Loucy (cell line): ENCODE measurements at regions not wholly inside any gene's neighbourhood (a gene's known extent, or its start where the extent isn't known, plus 50 kb on each side); places are given as distances from the start of the nearest gene placed in this dataset.
"Not testable (repeated sequence)": the region's sequence is repeated elsewhere in the genome, so short reads cannot be mapped to it uniquely, and the experiment has no call there.

Source experiments
- H2AFZ ChIP-seq: fragments of 200-600 bp; sonication (generic); 2 replicates; pipeline ENCODE4 v1.6.0; 2016; ENCODE audit warnings: antibody characterized with exemption, mild to moderate bottlenecking, low read length, moderate library complexity
- H3F3A ChIP-seq: fragments of 200-600 bp; 2 replicates; pipeline ENCODE4 v1.6.0; 2016; ENCODE audit warnings: antibody characterized with exemption, low read depth, mild to moderate bottlenecking
- H3K27me3 ChIP-seq: fragments of 200-600 bp; sonication (generic); 2 replicates; pipeline ENCODE4 v1.6.1; 2014; ENCODE audit warnings: low read length, mild to moderate bottlenecking; ENCODE audit not compliant: insufficient read depth, poor library complexity, severe bottlenecking
- H3K36me3 ChIP-seq: fragments of 200-600 bp; sonication (generic); 2 replicates; pipeline ENCODE4 v1.6.1; 2016; ENCODE audit warnings: low read length; ENCODE audit not compliant: insufficient read depth
- H3K4me1 ChIP-seq: fragments of 200-600 bp; sonication (generic); 2 replicates; pipeline ENCODE4 v1.5.1; 2014; ENCODE audit warnings: low read length, mild to moderate bottlenecking; ENCODE audit not compliant: insufficient read depth, poor library complexity, severe bottlenecking
- H3K4me2 ChIP-seq: fragments of 200-600 bp; sonication (generic); 2 replicates; pipeline ENCODE4 v1.6.0; 2014; ENCODE audit warnings: antibody characterized with exemption, low read length, low read depth, mild to moderate bottlenecking; ENCODE audit not compliant: poor library complexity, severe bottlenecking
- H3K4me3 ChIP-seq: fragments of 200-600 bp; sonication (generic); 2 replicates; pipeline ENCODE4 v1.5.1; 2014; ENCODE audit warnings: low read length, mild to moderate bottlenecking, mixed read lengths; ENCODE audit not compliant: poor library complexity, severe bottlenecking
- H3K79me2 ChIP-seq: fragments of 200-600 bp; sonication (generic); 2 replicates; pipeline ENCODE4 v1.6.1; 2014; ENCODE audit warnings: low read length; ENCODE audit not compliant: insufficient read depth
- H3K9ac ChIP-seq: fragments of 200-600 bp; sonication (generic); 2 replicates; pipeline ENCODE4 v1.6.0; 2014; ENCODE audit warnings: mild to moderate bottlenecking, low read depth, low read length, moderate library complexity; ENCODE audit not compliant: poor library complexity, severe bottlenecking
- H3K9me2 ChIP-seq: fragments of 200-600 bp; sonication (generic); replicated peaks from 2 replicates; pipeline ENCODE4 v1.6.1; 2016; ENCODE audit warnings: low read depth, low read length, mixed read lengths
- H3K9me3 ChIP-seq: fragments of 200-600 bp; sonication (generic); 2 replicates; pipeline ENCODE4 v1.6.1; 2014; ENCODE audit warnings: mild to moderate bottlenecking, antibody characterized with exemption, low read length, low read depth; ENCODE audit not compliant: insufficient read depth
- H4K20me1 ChIP-seq: fragments of 200-600 bp; sonication (generic); 2 replicates; pipeline ENCODE4 v1.6.0; 2014; ENCODE audit warnings: antibody characterized with exemption, low read length, mild to moderate bottlenecking; ENCODE audit not compliant: insufficient read depth, poor library complexity, severe bottlenecking
- EZH2phosphoT487 ChIP-seq: fragments of 200-600 bp; IDR thresholded peaks from 2 replicates; pipeline ENCODE4 v1.6.1; 2018; ENCODE audit warnings: antibody characterized with exemption, mild to moderate bottlenecking, moderate library complexity, borderline replicate concordance
- TF ChIP-seq, protein P1 (sequence below): fragments of 200-600 bp; sonication (generic); conservative IDR thresholded peaks from 2 replicates; pipeline ENCODE4 v1.5.1; 2014; ENCODE audit warnings: mild to moderate bottlenecking, antibody characterized with exemption, low read length

GRCh38 chr15:44870125-44870524, 86.4 kb upstream of the TERB2 start:
- not testable (repeated sequence) for H3K9ac ChIP-seq, H3K9me3 ChIP-seq, H4K20me1 ChIP-seq, H3F3A ChIP-seq, H3K36me3 ChIP-seq, H3K4me3 ChIP-seq, H3K4me2 ChIP-seq, H3K79me2 ChIP-seq, H3K4me1 ChIP-seq, H3K9me2 ChIP-seq, H2AFZ ChIP-seq, H3K27me3 ChIP-seq

- Histone ChIP-seq H2AFZ (no peak overlapping the region), H3K36me3 (no peaks in the 10 kb centered on the region), H3F3A (no peaks in the 10 kb centered on the region), H3K9ac (no peak overlapping the region), H3K4me2 (no peak overlapping the region), H3K79me2 (no peaks in the 10 kb centered on the region), H3K4me3 (no peak overlapping the region), H4K20me1 (no peaks in the 10 kb centered on the region), H3K9me2 (no peaks in the 10 kb centered on the region), H3K27me3 (no peaks in the 10 kb centered on the region), H3K4me1 (no peaks in the 10 kb centered on the region), H3K9me3 (peaks cover 9% of the 10 kb centered on the region; the same call in 1 of the 2 replicates)
- TF ChIP-seq, protein P1, sequence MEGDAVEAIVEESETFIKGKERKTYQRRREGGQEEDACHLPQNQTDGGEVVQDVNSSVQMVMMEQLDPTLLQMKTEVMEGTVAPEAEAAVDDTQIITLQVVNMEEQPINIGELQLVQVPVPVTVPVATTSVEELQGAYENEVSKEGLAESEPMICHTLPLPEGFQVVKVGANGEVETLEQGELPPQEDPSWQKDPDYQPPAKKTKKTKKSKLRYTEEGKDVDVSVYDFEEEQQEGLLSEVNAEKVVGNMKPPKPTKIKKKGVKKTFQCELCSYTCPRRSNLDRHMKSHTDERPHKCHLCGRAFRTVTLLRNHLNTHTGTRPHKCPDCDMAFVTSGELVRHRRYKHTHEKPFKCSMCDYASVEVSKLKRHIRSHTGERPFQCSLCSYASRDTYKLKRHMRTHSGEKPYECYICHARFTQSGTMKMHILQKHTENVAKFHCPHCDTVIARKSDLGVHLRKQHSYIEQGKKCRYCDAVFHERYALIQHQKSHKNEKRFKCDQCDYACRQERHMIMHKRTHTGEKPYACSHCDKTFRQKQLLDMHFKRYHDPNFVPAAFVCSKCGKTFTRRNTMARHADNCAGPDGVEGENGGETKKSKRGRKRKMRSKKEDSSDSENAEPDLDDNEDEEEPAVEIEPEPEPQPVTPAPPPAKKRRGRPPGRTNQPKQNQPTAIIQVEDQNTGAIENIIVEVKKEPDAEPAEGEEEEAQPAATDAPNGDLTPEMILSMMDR: no peak
- no peak for TF ChIP-seq EZH2phosphoT487
Measured at GRCh38 chr15:44873103-44873502, 83.4 kb upstream of the TERB2 start.

DNA sequence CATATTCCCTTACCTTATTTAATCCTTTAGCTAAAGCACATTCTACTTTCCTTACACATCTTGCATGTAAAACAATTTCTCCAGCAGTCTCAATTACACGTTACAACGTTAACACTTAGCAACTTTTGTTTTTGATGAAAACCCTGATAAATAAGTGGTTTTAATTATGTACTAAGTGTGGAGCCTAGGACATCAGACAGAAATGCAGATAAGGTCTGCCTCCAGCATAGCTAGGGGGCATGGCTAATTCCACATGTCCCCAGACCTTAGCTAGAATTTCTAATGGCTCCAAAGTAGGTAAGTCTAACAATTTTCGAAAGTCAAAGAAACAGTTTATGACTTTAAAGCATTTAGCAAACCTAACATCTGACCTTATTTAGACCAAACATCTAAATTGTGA, 77.4 kb upstream of the TERB2 start:
- Histone ChIP-seq H3K4me3 (no peak overlapping the region), H2AFZ (no peak overlapping the region), H3K9me3 (peaks cover 11% of the 10 kb centered on the region; the same call in 1 of the 2 replicates)

GRCh38 chr15:44882499-44882968, 74.0 kb upstream of the TERB2 start:
- H3K4me1 ChIP-seq: no peaks in the 10 kb centered on the region

More for the DNA sequence above, 77.4 kb upstream of the TERB2 start:
- Histone ChIP-seq H3K27me3 (no peaks in the 10 kb centered on the region), H3K4me1 (no peaks in the 10 kb centered on the region), H3F3A (no peaks in the 10 kb centered on the region), H3K79me2 (no peaks in the 10 kb centered on the region), H3K36me3 (no peaks in the 10 kb centered on the region), H4K20me1 (no peaks in the 10 kb centered on the region), H3K9me2 (no peaks in the 10 kb centered on the region), H3K9ac (no peak overlapping the region), H3K4me2 (no peak overlapping the region)
- TF ChIP-seq, protein P1: no peak

More at GRCh38 chr15:44882499-44882968, 74.0 kb upstream of the TERB2 start:
- no peak overlapping the region for H3K9ac ChIP-seq
- H3K79me2 ChIP-seq: no peaks in the 10 kb centered on the region
- no peaks in the 10 kb centered on the region for H3K9me2 ChIP-seq
- peaks cover 4% of the 10 kb centered on the region; the same call in 1 of the 2 replicates for H3K9me3 ChIP-seq
- no peak overlapping the region for H3K4me2 ChIP-seq
- no peak for TF ChIP-seq EZH2phosphoT487
- TF ChIP-seq, protein P1: no peak
- no peaks in the 10 kb centered on the region for H3F3A ChIP-seq
- H2AFZ ChIP-seq: no peak overlapping the region
- no peaks in the 10 kb centered on the region for H4K20me1 ChIP-seq
- H3K27me3 ChIP-seq: no peaks in the 10 kb centered on the region
- H3K4me3 ChIP-seq: no peak overlapping the region
- no peaks in the 10 kb centered on the region for H3K36me3 ChIP-seq
